Caco-2 (cell line): ENCODE measurements at regions not wholly inside any gene's neighbourhood (a gene's known extent, or its start where the extent isn't known, plus 50 kb on each side); places are given as distances from the start of the nearest gene placed in this dataset.

ENCODE experiments used
- BruUV-seq: library from RNA; stranded (reverse); fragments of 400-500 nt; replicated peaks from 2 replicates; lab custom pipeline; 2021; lab: Mats Ljungman, UMichigan
- CTCF ChIA-PET: fragments of 300-600 bp; sonication (Branson Sonifier 250); formaldehyde crosslinking; loops from one replicate; lab custom pipeline; 2022; ENCODE audit warnings: antibody characterized with exemption; lab: Charles Lee
- POLR2A ChIA-PET: fragments of 300-600 bp; sonication (Branson Sonifier 250); formaldehyde crosslinking; loops from one replicate; lab custom pipeline; 2022; ENCODE audit warnings: antibody characterized with exemption; lab: Charles Lee
- DNase-seq, 2 experiments: peaks; one replicate each; pipeline versions ENCODE4 v3.0.0 to v3.0.0-alpha.2; 2020 to 2022
- H3K27me3 ChIP-seq: replicated peaks from 2 replicates; pipeline ENCODE4 v1.6.0; 2011; ENCODE audit warnings: low read length; ENCODE audit not compliant: control insufficient read depth, insufficient read depth
- H3K36me3 ChIP-seq: 2 replicates; pipeline ENCODE4 v1.5.1; 2011; ENCODE audit warnings: low read length; ENCODE audit not compliant: control insufficient read depth, insufficient read depth
- H3K4me1 ChIP-seq: fragments of 250-450 bp; sonication (Bioruptor Pico); 2 replicates; pipeline ENCODE4 v1.5.1; 2020; ENCODE audit warnings: mild to moderate bottlenecking
- H3K4me3 ChIP-seq: 2 replicates; pipeline ENCODE4 v1.5.1; 2011; ENCODE audit warnings: low read depth, mild to moderate bottlenecking, control low read depth, low read length
- H3K9me3 ChIP-seq: fragments of 250-450 bp; sonication (Bioruptor Pico); 2 replicates; pipeline ENCODE4 v1.5.1; 2020; ENCODE audit warnings: mild to moderate bottlenecking, moderate library complexity
- H3K27ac Mint-ChIP-seq: one replicate; pipeline ENCODE4 v1.8.0; 2022; ENCODE audit warnings: mixed read lengths; ENCODE audit not compliant: unreplicated experiment
- H3K27me3 Mint-ChIP-seq: one replicate; pipeline ENCODE4 v1.8.0; 2022; ENCODE audit warnings: mixed read lengths; ENCODE audit not compliant: insufficient read depth, unreplicated experiment
- H3K36me3 Mint-ChIP-seq: one replicate; pipeline ENCODE4 v1.8.0; 2022; ENCODE audit warnings: mild to moderate bottlenecking, mixed read lengths; ENCODE audit not compliant: insufficient read depth, unreplicated experiment
- H3K4me1 Mint-ChIP-seq: one replicate; pipeline ENCODE4 v1.8.0; 2022; ENCODE audit warnings: low read depth, mixed read lengths; ENCODE audit not compliant: unreplicated experiment
- H3K4me3 Mint-ChIP-seq: one replicate; pipeline ENCODE4 v1.8.0; 2022; ENCODE audit warnings: mild to moderate bottlenecking, moderate library complexity, mixed read lengths; ENCODE audit not compliant: unreplicated experiment
- H3K9me3 Mint-ChIP-seq: one replicate; pipeline ENCODE4 v1.8.0; 2022; ENCODE audit warnings: mixed read lengths; ENCODE audit not compliant: unreplicated experiment
- intact Hi-C: fragments of 100-400 bp; cut with micrococcal nuclease; formaldehyde crosslinking; loops from one replicate; pipeline ENCODE4 v1.10.0; 2022; ENCODE audit not compliant: unreplicated experiment
- TF ChIP-seq, protein P1 (sequence below), 2 experiments: fragments of 200-600 bp in 1 of 2; IDR thresholded peaks; 1 replicate in 1 of 2; 2 replicates in 1 of 2; pipeline versions ENCODE4 v1.5.1 to v1.8.0; 2011 to 2022; ENCODE audit warnings: antibody characterized with exemption in 1 of 2, control low read depth in 1 of 2, inconsistent platforms in 1 of 2, low read depth in 1 of 2, low read length in 1 of 2, mild to moderate bottlenecking in 1 of 2, moderate library complexity in 1 of 2; ENCODE audit not compliant: insufficient read depth in 1 of 2, severe bottlenecking in 1 of 2, unreplicated experiment in 1 of 2

GRCh38 chr18:70650878-70651277 lies 362.0 kb downstream of the SOCS6 start:
- no peaks in the 10 kb centered on the region for H3K36me3 Mint-ChIP-seq
- H3K27me3 Mint-ChIP-seq, result no peaks in the 10 kb centered on the region
- no peaks in the 10 kb centered on the region for H3K36me3 ChIP-seq
- no peaks in the 10 kb centered on the region for H3K27me3 ChIP-seq
- no peak overlapping the region for H3K4me3 ChIP-seq
- TF ChIP-seq, protein P1, sequence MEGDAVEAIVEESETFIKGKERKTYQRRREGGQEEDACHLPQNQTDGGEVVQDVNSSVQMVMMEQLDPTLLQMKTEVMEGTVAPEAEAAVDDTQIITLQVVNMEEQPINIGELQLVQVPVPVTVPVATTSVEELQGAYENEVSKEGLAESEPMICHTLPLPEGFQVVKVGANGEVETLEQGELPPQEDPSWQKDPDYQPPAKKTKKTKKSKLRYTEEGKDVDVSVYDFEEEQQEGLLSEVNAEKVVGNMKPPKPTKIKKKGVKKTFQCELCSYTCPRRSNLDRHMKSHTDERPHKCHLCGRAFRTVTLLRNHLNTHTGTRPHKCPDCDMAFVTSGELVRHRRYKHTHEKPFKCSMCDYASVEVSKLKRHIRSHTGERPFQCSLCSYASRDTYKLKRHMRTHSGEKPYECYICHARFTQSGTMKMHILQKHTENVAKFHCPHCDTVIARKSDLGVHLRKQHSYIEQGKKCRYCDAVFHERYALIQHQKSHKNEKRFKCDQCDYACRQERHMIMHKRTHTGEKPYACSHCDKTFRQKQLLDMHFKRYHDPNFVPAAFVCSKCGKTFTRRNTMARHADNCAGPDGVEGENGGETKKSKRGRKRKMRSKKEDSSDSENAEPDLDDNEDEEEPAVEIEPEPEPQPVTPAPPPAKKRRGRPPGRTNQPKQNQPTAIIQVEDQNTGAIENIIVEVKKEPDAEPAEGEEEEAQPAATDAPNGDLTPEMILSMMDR (IDR thresholded peaks at IDR 0.05; ENCODE audit: insufficient read depth in 1 of 2, low read depth in 1 of 2, low read length in 1 of 2, severe bottlenecking in 1 of 2, unreplicated experiment in 1 of 2), result no peak
- no peak overlapping the region for H3K4me3 Mint-ChIP-seq
- CTCF ChIA-PET, result interaction anchor here (0.7 kb wide), 1 partner anchor 394 kb away, joined by 3 read pairs; no protein-coding TSS in a partner anchor
- H3K27ac Mint-ChIP-seq, result no peak overlapping the region
- no peaks in the 10 kb centered on the region for H3K4me1 Mint-ChIP-seq
- intact Hi-C loops, result no loop called here
- no peaks in the 10 kb centered on the region for H3K4me1 ChIP-seq
- no TSS peak for BruUV-seq
- POLR2A ChIA-PET, result no interaction called here
- no peaks in the 10 kb centered on the region for H3K9me3 Mint-ChIP-seq
- no peaks in the 10 kb centered on the region for H3K9me3 ChIP-seq
- DNase-seq, result no peak

GRCh38 chr18:70649683-70650082 lies 360.8 kb downstream of the SOCS6 start:
- Histone ChIP-seq H3K4me1 (no peaks in the 10 kb centered on the region), H3K27me3 (no peaks in the 10 kb centered on the region), H3K4me3 (no peak overlapping the region), H3K9me3 (no peaks in the 10 kb centered on the region), H3K36me3 (no peaks in the 10 kb centered on the region)
- Mint-ChIP-seq H3K4me3 (no peak overlapping the region), H3K9me3 (no peaks in the 10 kb centered on the region), H3K4me1 (no peaks in the 10 kb centered on the region), H3K27ac (no peak overlapping the region), H3K36me3 (no peaks in the 10 kb centered on the region), H3K27me3 (no peaks in the 10 kb centered on the region)
- no TSS peak for BruUV-seq
- ChIA-PET CTCF (no interaction called here), POLR2A (no interaction called here)
- TF ChIP-seq, protein P1 (IDR thresholded peaks at IDR 0.05; ENCODE audit: insufficient read depth in 1 of 2, low read depth in 1 of 2, low read length in 1 of 2, severe bottlenecking in 1 of 2, unreplicated experiment in 1 of 2), result no peak
- no peak for DNase-seq
- intact Hi-C loops, result no loop called here

GRCh38 chr18:70645971-70646370 lies 357.1 kb downstream of the SOCS6 start:
- no TSS peak for BruUV-seq
- Mint-ChIP-seq H3K27ac (no peak overlapping the region), H3K4me1 (no peaks in the 10 kb centered on the region), H3K9me3 (no peaks in the 10 kb centered on the region), H3K36me3 (no peaks in the 10 kb centered on the region), H3K4me3 (no peak overlapping the region), H3K27me3 (no peaks in the 10 kb centered on the region)
- ChIA-PET CTCF (no interaction called here), POLR2A (no interaction called here)
- H3K27me3 ChIP-seq, result no peaks in the 10 kb centered on the region
- H3K4me1 ChIP-seq, result no peaks in the 10 kb centered on the region
- intact Hi-C loops, result no loop called here
- DNase-seq, result no peak
- H3K36me3 ChIP-seq, result no peaks in the 10 kb centered on the region
- no peak overlapping the region for H3K4me3 ChIP-seq
- TF ChIP-seq, protein P1 (IDR thresholded peaks at IDR 0.05; ENCODE audit: insufficient read depth in 1 of 2, low read depth in 1 of 2, low read length in 1 of 2, severe bottlenecking in 1 of 2, unreplicated experiment in 1 of 2), result no peak
- no peaks in the 10 kb centered on the region for H3K9me3 ChIP-seq
